ENCODE measurements at regions not wholly inside any gene's neighbourhood (a gene's known extent, or its start where the extent isn't known, plus 50 kb on each side); places are given as distances from the start of the nearest gene placed in this dataset.

DNA sequence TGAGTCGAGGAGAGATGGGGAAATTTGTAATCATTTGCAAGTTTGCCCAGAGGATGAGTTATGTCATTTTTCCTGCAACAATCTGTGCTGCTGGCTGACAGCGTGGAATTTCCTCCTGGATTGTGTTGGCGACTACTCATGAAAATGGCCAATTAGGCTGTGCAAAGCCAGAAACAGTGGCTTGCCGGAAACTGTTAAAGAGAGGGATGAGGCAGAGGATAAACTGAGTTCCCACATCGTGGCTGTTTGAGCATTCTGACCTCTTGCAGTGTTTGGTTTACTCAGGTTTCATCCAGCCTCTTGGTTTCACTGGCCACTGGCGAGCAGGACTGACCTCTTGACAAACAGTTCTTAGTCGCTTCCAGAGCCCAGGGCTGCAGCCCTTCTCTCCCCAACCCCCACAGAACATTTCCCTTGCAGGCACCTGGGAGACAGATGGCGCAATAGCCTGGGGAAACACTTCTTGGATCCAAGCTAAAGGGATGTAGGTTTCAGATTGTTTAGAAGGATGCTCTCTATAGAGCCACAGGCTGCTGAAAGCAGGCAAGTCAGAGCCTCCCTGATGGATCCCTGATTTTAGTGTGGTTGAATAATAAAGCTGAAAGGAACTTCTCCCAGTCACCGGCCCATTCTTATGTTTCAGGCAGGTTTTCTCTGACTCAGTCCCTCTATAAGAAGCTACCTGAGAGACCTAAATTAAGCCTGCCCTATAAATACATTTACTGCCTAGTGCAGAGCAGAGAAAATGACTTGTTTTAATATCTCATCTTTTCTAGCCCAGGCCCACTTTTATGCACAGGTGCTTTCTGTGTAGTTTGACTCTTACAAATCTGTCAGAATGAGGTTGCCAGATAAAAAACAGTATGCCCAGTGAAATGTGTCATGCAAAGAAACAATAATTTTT, 92.8 kb upstream of the UBE2E1 start:
- H3K27ac ChIP-seq (ENCODE audit: control insufficient read depth, insufficient read depth): no peak overlapping the region
- no peak for ATAC-seq
- H3K4me3 ChIP-seq: no peak overlapping the region
- CTCF ChIA-PET: interaction anchor here (1.1 to 2.6 kb wide), 4 partner anchors 8 to 48 kb away, joined by 3 to 12 read pairs (median 5); no protein-coding TSS in a partner anchor
- no peaks in the 10 kb centered on the region for H3K27me3 ChIP-seq (replicated peaks in 1 of 2; ENCODE audit: control insufficient read depth in 2 of 2, insufficient read depth in 2 of 2, low read length in 1 of 2)
- no peak overlapping the region for H3K4me2 ChIP-seq (ENCODE audit: control insufficient read depth, insufficient read depth)
- 37% methylated on average over 9 of the region's 9 CpGs for WGBS (ENCODE audit: insufficient coverage, insufficient replicate concordance, low lambda C conversion rate, missing lambda C conversion rate)
- SMC1A ChIA-PET (ENCODE audit: uncharacterized antibody, unreplicated experiment): interaction anchor here (0.6 to 1.9 kb wide), 8 partner anchors 11 to 1966 kb away, joined by 3 to 6 read pairs (median 4); no protein-coding TSS in a partner anchor
- no peaks in the 10 kb centered on the region for H3K79me2 ChIP-seq (ENCODE audit: control insufficient read depth, insufficient read depth, low read length)
- H3K9me3 ChIP-seq (replicated peaks; ENCODE audit: control insufficient read depth, insufficient read depth, low read length): no peaks in the 10 kb centered on the region; the same call in 2 of the 3 replicates
- H4K20me1 ChIP-seq (ENCODE audit: control insufficient read depth, insufficient read depth): no peaks in the 10 kb centered on the region
- no peak overlapping the region for H3K9ac ChIP-seq (ENCODE audit: control insufficient read depth, insufficient read depth, low read length)
- peaks cover 3% of the 10 kb centered on the region; the same call in 1 of the 2 replicates for H3K4me1 ChIP-seq (ENCODE audit: control insufficient read depth, insufficient read depth, low read length)
- BruUV-seq (replicated peaks): no TSS peak
- H2AFZ ChIP-seq (ENCODE audit: control insufficient read depth, low read depth, low read length): no peak overlapping the region
- TF ChIP-seq SMAD1 (IDR thresholded peaks at IDR 0.05; ENCODE audit: low read depth, partially characterized antibody): no peak
- no peak for TF ChIP-seq CEBPB (IDR thresholded peaks at IDR 0.05; ENCODE audit: borderline replicate concordance in 1 of 2, low read depth in 2 of 2, low read length in 2 of 2)
- TF ChIP-seq, protein P1, sequence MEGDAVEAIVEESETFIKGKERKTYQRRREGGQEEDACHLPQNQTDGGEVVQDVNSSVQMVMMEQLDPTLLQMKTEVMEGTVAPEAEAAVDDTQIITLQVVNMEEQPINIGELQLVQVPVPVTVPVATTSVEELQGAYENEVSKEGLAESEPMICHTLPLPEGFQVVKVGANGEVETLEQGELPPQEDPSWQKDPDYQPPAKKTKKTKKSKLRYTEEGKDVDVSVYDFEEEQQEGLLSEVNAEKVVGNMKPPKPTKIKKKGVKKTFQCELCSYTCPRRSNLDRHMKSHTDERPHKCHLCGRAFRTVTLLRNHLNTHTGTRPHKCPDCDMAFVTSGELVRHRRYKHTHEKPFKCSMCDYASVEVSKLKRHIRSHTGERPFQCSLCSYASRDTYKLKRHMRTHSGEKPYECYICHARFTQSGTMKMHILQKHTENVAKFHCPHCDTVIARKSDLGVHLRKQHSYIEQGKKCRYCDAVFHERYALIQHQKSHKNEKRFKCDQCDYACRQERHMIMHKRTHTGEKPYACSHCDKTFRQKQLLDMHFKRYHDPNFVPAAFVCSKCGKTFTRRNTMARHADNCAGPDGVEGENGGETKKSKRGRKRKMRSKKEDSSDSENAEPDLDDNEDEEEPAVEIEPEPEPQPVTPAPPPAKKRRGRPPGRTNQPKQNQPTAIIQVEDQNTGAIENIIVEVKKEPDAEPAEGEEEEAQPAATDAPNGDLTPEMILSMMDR (IDR thresholded peaks at IDR 0.05 in 2 of 3, conservative IDR thresholded peaks at IDR 0.05 in 1 of 3; ENCODE audit: control insufficient read depth in 2 of 3, extremely low read depth in 1 of 3, insufficient read depth in 1 of 3, low read depth in 3 of 3, low read length in 3 of 3): peak in 1 of 3 experiments; percentile 20; a peak in 1 of 6 replicates
- TF ChIP-seq, protein P2, sequence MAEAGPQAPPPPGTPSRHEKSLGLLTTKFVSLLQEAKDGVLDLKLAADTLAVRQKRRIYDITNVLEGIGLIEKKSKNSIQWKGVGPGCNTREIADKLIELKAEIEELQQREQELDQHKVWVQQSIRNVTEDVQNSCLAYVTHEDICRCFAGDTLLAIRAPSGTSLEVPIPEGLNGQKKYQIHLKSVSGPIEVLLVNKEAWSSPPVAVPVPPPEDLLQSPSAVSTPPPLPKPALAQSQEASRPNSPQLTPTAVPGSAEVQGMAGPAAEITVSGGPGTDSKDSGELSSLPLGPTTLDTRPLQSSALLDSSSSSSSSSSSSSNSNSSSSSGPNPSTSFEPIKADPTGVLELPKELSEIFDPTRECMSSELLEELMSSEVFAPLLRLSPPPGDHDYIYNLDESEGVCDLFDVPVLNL (IDR thresholded peaks at IDR 0.05; ENCODE audit: low read depth, low read length): no peak
- intact Hi-C loops (cut with micrococcal nuclease; ENCODE audit: unreplicated experiment): no loop called here
- no peak for FAIRE-seq
- H3K36me3 ChIP-seq (ENCODE audit: control insufficient read depth in 2 of 2, insufficient read depth in 2 of 2, low read length in 1 of 2): no peaks in the 10 kb centered on the region
- DNase-seq (ENCODE audit: low read depth, low spot score): no peak
- RAD21 ChIA-PET (ENCODE audit: unreplicated experiment): interaction anchor here (0.6 kb wide), 1 partner anchor 153 kb away, joined by 3 read pairs; no protein-coding TSS in a partner anchor
- POLR2A ChIA-PET: interaction anchor here (1.2 kb wide), 1 partner anchor 52 kb away, joined by 3 read pairs; no protein-coding TSS in a partner anchor
- in situ Hi-C loops (cut with MboI): no loop called here
